PC-9 (cell line): ENCODE measurements at regions not wholly inside any gene's neighbourhood (a gene's known extent, or its start where the extent isn't known, plus 50 kb on each side); places are given as distances from the start of the nearest gene placed in this dataset.

ENCODE experiments used
- BruUV-seq: library from RNA; stranded (reverse); fragments of 400-500 nt; replicated peaks from 2 replicates; lab custom pipeline; 2021; lab: Mats Ljungman, UMichigan
- CTCF ChIA-PET: fragments of 300-600 bp; sonication (Branson Sonifier 250); formaldehyde crosslinking; loops from one replicate; lab custom pipeline; 2022; ENCODE audit warnings: antibody characterized with exemption; lab: Charles Lee
- POLR2A ChIA-PET: fragments of 300-600 bp; sonication (Branson Sonifier 250); formaldehyde crosslinking; loops from one replicate; lab custom pipeline; 2022; ENCODE audit warnings: antibody characterized with exemption; ENCODE audit not compliant: unreplicated experiment; lab: Charles Lee
- DNase-seq, 2 experiments: peaks; one replicate each; pipeline versions ENCODE4 v3.0.0 to v3.0.0-alpha.2; 2015 to 2022; ENCODE audit warnings: mixed read lengths in 1 of 2
- H2AFZ ChIP-seq: fragments of 200-600 bp; sonication (generic); 2 replicates; pipeline ENCODE4 v1.8.1; 2017; ENCODE audit warnings: antibody characterized with exemption
- H3F3A ChIP-seq: fragments of 200-600 bp; sonication (generic); 2 replicates; pipeline ENCODE4 v1.8.1; 2017; ENCODE audit warnings: antibody characterized with exemption, mild to moderate bottlenecking, low read depth; ENCODE audit not compliant: insufficient read depth
- H3K27ac ChIP-seq: fragments of 200-600 bp; sonication (generic); 2 replicates; pipeline ENCODE4 v1.6.1; 2016; ENCODE audit warnings: mixed run types
- H3K27me3 ChIP-seq: fragments of 200-600 bp; sonication (generic); 2 replicates; pipeline ENCODE4 v1.6.1; 2016; ENCODE audit warnings: low read depth, mixed run types; ENCODE audit not compliant: insufficient read depth
- H3K36me3 ChIP-seq: fragments of 200-600 bp; sonication (generic); 2 replicates; pipeline ENCODE4 v1.6.1; 2016; ENCODE audit warnings: low read depth, mixed run types
- H3K4me1 ChIP-seq: fragments of 200-600 bp; sonication (generic); replicated peaks from 2 replicates; pipeline ENCODE4 v1.6.1; 2016; ENCODE audit warnings: mixed run types; ENCODE audit not compliant: insufficient read depth
- H3K4me2 ChIP-seq: fragments of 200-600 bp; sonication (generic); 2 replicates; pipeline ENCODE4 v1.6.1; 2017; ENCODE audit warnings: mixed run types
- H3K4me3 ChIP-seq: fragments of 200-600 bp; sonication (generic); 2 replicates; pipeline ENCODE4 v1.6.1; 2016; ENCODE audit warnings: mixed run types
- H3K79me2 ChIP-seq: fragments of 200-600 bp; sonication (generic); 2 replicates; pipeline ENCODE4 v1.6.1; 2017; ENCODE audit warnings: low read depth, mixed run types
- H3K9me2 ChIP-seq: fragments of 200-600 bp; sonication (generic); 2 replicates; pipeline ENCODE4 v1.8.1; 2017; ENCODE audit warnings: mild to moderate bottlenecking; ENCODE audit not compliant: insufficient read depth
- H3K9me3 ChIP-seq: fragments of 200-600 bp; sonication (generic); 2 replicates; pipeline ENCODE4 v1.8.1; 2016; ENCODE audit warnings: low read depth; ENCODE audit not compliant: insufficient read depth
- H4K20me1 ChIP-seq: fragments of 200-600 bp; sonication (generic); 2 replicates; pipeline ENCODE4 v1.8.1; 2017; ENCODE audit not compliant: insufficient read depth
- EZH2 ChIP-seq: fragments of 200-600 bp; sonication (generic); IDR thresholded peaks from 2 replicates; pipeline ENCODE4 v1.8.0; 2017; ENCODE audit warnings: antibody characterized with exemption, low read depth
- intact Hi-C: fragments of 100-400 bp; cut with micrococcal nuclease; formaldehyde crosslinking; loops from one replicate; pipeline ENCODE4 v1.10.0; 2022; ENCODE audit not compliant: unreplicated experiment
- TF ChIP-seq, protein P1 (sequence below): fragments of 200-600 bp; sonication (generic); conservative IDR thresholded peaks from 2 replicates; pipeline ENCODE4 v1.6.1; 2017; ENCODE audit warnings: mixed run types, antibody characterized with exemption, mild to moderate bottlenecking, moderate library complexity

DNA sequence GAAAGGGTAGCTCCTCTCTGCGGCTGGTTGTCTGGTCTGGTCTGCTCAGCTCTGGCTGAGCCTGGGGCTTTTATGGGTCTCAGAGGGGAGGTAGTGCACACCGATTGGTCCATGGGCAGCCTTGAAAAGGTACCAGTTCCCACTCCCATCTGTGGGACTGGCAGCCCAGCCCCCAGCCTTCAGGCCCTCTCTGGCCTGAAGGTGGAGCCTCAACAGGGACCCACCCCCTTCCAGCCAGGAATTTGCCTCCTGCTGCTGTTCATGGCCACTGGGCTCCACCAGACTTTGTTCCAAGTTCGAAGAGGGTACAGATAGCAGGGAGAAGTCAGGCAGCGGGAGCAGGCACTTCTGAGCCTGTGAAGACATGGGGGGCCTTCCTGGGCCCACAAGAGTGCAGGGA, 165.3 kb upstream of the SLC27A6 start:
- intact Hi-C loops = no loop called here
- H3K79me2 ChIP-seq = no peaks in the 10 kb centered on the region
- H3K4me2 ChIP-seq = no peak overlapping the region
- ChIA-PET POLR2A (no interaction called here), CTCF (no interaction called here)
- no peaks in the 10 kb centered on the region for H3K36me3 ChIP-seq
- no peaks in the 10 kb centered on the region for H3K27me3 ChIP-seq
- no peak overlapping the region for H2AFZ ChIP-seq
- H3K9me2 ChIP-seq = no peaks in the 10 kb centered on the region
- no TSS peak for BruUV-seq
- no peak for DNase-seq
- no peaks in the 10 kb centered on the region for H4K20me1 ChIP-seq
- no peak overlapping the region for H3K4me3 ChIP-seq
- H3K9me3 ChIP-seq = no peaks in the 10 kb centered on the region
- H3K4me1 ChIP-seq = no peaks in the 10 kb centered on the region
- TF ChIP-seq, protein P1, sequence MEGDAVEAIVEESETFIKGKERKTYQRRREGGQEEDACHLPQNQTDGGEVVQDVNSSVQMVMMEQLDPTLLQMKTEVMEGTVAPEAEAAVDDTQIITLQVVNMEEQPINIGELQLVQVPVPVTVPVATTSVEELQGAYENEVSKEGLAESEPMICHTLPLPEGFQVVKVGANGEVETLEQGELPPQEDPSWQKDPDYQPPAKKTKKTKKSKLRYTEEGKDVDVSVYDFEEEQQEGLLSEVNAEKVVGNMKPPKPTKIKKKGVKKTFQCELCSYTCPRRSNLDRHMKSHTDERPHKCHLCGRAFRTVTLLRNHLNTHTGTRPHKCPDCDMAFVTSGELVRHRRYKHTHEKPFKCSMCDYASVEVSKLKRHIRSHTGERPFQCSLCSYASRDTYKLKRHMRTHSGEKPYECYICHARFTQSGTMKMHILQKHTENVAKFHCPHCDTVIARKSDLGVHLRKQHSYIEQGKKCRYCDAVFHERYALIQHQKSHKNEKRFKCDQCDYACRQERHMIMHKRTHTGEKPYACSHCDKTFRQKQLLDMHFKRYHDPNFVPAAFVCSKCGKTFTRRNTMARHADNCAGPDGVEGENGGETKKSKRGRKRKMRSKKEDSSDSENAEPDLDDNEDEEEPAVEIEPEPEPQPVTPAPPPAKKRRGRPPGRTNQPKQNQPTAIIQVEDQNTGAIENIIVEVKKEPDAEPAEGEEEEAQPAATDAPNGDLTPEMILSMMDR = no peak
- no peak for TF ChIP-seq EZH2
- no peak overlapping the region for H3K27ac ChIP-seq
- no peaks in the 10 kb centered on the region for H3F3A ChIP-seq

DNA sequence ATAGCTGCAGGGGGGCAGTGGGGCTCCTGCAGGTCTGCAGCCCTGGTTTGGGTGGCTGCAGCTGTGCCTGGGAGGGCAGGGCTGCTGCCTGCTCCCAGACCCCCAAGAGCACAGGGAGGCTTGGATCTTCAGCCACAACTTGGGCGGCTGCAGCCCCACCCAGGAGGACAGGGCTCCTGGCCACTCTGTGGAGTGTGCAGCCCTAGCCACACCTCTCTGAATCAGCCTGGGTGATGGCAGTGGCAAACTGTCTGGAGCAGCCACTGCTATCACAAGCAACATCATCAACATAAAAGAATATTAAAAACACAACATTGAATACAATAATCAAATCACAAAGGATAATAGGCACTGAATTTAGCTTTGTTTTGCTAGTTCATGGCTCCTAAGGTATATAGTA, 164.9 kb upstream of the SLC27A6 start:
- no peak overlapping the region for H2AFZ ChIP-seq
- no peaks in the 10 kb centered on the region for H3K9me3 ChIP-seq
- no peak for DNase-seq
- H3K27me3 ChIP-seq = no peaks in the 10 kb centered on the region
- no peaks in the 10 kb centered on the region for H3F3A ChIP-seq
- H3K4me3 ChIP-seq = no peak overlapping the region
- no peaks in the 10 kb centered on the region for H3K9me2 ChIP-seq
- H3K4me2 ChIP-seq = no peak overlapping the region
- intact Hi-C loops = no loop called here
- no peak overlapping the region for H3K27ac ChIP-seq
- ChIA-PET CTCF (no interaction called here), POLR2A (no interaction called here)
- no peaks in the 10 kb centered on the region for H3K4me1 ChIP-seq
- no peaks in the 10 kb centered on the region for H3K79me2 ChIP-seq
- no peaks in the 10 kb centered on the region for H4K20me1 ChIP-seq
- TF ChIP-seq, protein P1 = no peak
- TF ChIP-seq EZH2 = no peak
- BruUV-seq = no TSS peak
- H3K36me3 ChIP-seq = no peaks in the 10 kb centered on the region

DNA sequence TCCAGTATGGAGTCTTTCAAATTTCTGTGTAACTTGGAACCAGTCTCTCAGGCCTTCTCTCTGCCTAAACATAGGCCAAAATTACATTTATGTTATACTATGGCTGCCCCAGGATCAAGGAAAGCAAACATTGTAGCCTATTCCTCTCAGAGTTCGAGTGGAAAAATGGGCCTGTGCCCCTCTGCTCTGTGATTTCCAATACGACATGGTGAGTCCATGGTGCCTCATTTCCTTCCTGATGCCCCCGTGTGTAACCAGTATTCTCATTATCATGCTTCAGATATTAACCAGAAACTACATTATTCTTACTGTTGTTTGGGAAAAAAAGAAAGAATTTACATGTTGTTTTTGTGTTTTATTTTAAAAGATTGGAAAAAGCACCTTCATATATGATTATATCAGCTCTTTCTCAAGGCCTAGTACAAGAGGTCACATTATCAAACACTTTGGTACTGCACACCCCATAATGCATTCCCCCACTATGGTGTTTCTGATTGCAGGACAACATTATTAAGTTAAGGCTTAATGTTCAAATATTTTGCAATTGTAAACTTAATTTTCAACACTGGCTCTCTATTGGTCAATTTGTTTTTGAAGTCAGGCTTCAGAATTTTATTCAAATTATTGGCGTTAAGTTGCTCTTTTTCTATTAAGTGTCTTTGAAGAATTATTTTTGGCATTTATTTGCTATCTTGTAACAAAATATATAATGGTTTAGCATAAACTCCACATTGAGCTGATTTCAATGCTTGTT, 151.8 kb upstream of the SLC27A6 start:
- POLR2A ChIA-PET = no interaction called here

More for the DNA sequence above, 151.8 kb upstream of the SLC27A6 start:
- H2AFZ ChIP-seq = no peak overlapping the region
- no peaks in the 10 kb centered on the region for H3K79me2 ChIP-seq
- CTCF ChIA-PET = no interaction called here
- no peaks in the 10 kb centered on the region for H3F3A ChIP-seq
- H3K4me3 ChIP-seq = no peak overlapping the region
- TF ChIP-seq, protein P1 = no peak
- no peak for TF ChIP-seq EZH2
- BruUV-seq = no TSS peak
- no peaks in the 10 kb centered on the region for H3K27me3 ChIP-seq
- H3K36me3 ChIP-seq = no peaks in the 10 kb centered on the region
- no peaks in the 10 kb centered on the region for H3K9me2 ChIP-seq
- no peaks in the 10 kb centered on the region for H3K9me3 ChIP-seq
- H3K4me1 ChIP-seq = no peaks in the 10 kb centered on the region
- H4K20me1 ChIP-seq = no peaks in the 10 kb centered on the region
- H3K27ac ChIP-seq = no peak overlapping the region
- H3K4me2 ChIP-seq = no peak overlapping the region
- DNase-seq = no peak
- intact Hi-C loops = no loop called here
